Stomach smooth muscle (tissue), 2 donors: ENCODE measurements at regions not wholly inside any gene's neighbourhood (a gene's known extent, or its start where the extent isn't known, plus 50 kb on each side); places are given as distances from the start of the nearest gene placed in this dataset.

ENCODE experiments used
- H3K27ac ChIP-seq: one replicate; pipeline ENCODE4 v1.7.0; 2013; ENCODE audit warnings: mild to moderate bottlenecking, low read length, inconsistent platforms
- H3K27me3 ChIP-seq, 2 donors: one replicate each; pipeline ENCODE4 v1.7.0; 2013; ENCODE audit warnings: low read length in 2 of 2; ENCODE audit not compliant: insufficient read depth in 2 of 2, control insufficient read depth in 1 of 2
- H3K36me3 ChIP-seq, 2 donors: one replicate each; pipeline ENCODE4 v1.7.0; 2013; ENCODE audit warnings: low read length in 2 of 2; ENCODE audit not compliant: control insufficient read depth in 2 of 2, insufficient read depth in 2 of 2
- H3K4me1 ChIP-seq: one replicate; pipeline ENCODE4 v1.7.0; 2013; ENCODE audit warnings: low read length; ENCODE audit not compliant: control insufficient read depth, insufficient read depth
- H3K4me3 ChIP-seq, 2 donors: one replicate each; pipeline ENCODE4 v1.7.0; 2013; ENCODE audit warnings: low read length in 2 of 2
- H3K9ac ChIP-seq, 2 donors: one replicate each; pipeline ENCODE4 v1.7.0; 2013; ENCODE audit warnings: low read length in 2 of 2, mild to moderate bottlenecking in 1 of 2
- H3K9me3 ChIP-seq, 2 donors: one replicate each; pipeline ENCODE4 v1.7.0; 2013; ENCODE audit warnings: low read length in 2 of 2; ENCODE audit not compliant: control insufficient read depth in 2 of 2
- donor health status: healthy.
- donor health status: Pancreatic carcinoma.

GRCh38 chr3:95120921-95121320 is 1058.1 kb downstream of the NSUN3 start:
- H3K4me3 ChIP-seq, result no peak overlapping the region

DNA sequence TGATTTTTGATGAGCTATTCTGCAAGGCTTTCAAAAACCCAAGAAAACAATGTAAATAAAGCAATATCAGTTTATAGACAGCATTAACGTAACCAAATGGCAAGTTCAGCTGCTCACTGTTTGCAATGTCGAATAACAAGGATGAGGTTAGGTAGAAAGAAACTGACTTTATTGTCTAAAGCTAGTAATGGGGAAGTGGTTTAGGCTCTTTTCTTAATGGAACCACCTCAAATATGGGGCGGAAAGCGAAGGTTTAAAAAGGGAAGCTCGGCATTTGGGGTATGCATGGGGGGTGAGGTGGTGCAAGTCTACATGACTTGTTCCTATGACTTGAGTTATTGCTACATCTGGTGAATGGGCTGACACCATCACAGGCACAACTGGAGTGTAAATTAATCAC is 1060.2 kb downstream of the NSUN3 start:
- H3K27me3 ChIP-seq, result no peaks in the 10 kb centered on the region
- no peaks in the 10 kb centered on the region for H3K36me3 ChIP-seq
- no peak overlapping the region for H3K4me3 ChIP-seq
- H3K9me3 ChIP-seq, result no peaks in the 10 kb centered on the region
- H3K9ac ChIP-seq, result no peak overlapping the region
- no peak overlapping the region for H3K27ac ChIP-seq
- H3K4me1 ChIP-seq, result no peaks in the 10 kb centered on the region

More at GRCh38 chr3:95120921-95121320, 1058.1 kb downstream of the NSUN3 start:
- H3K9ac ChIP-seq, result no peak overlapping the region
- H3K36me3 ChIP-seq, result no peaks in the 10 kb centered on the region
- no peaks in the 10 kb centered on the region for H3K4me1 ChIP-seq
- H3K27me3 ChIP-seq, result no peaks in the 10 kb centered on the region
- no peaks in the 10 kb centered on the region for H3K9me3 ChIP-seq
- no peak overlapping the region for H3K27ac ChIP-seq

GRCh38 chr3:95134693-95135413 is 1072.0 kb downstream of the NSUN3 start:
- H3K9ac ChIP-seq, result no peak overlapping the region
- H3K27ac ChIP-seq, result no peak overlapping the region
- H3K4me3 ChIP-seq, result no peak overlapping the region
- H3K4me1 ChIP-seq, result no peaks in the 10 kb centered on the region
- H3K9me3 ChIP-seq, result no peaks in the 10 kb centered on the region
- H3K36me3 ChIP-seq, result no peaks in the 10 kb centered on the region
- no peaks in the 10 kb centered on the region for H3K27me3 ChIP-seq

- H3K36me3 ChIP-seq, result no peaks in the 10 kb centered on the region
- no peak overlapping the region for H3K9ac ChIP-seq
- no peaks in the 10 kb centered on the region for H3K27me3 ChIP-seq
- H3K9me3 ChIP-seq, result no peaks in the 10 kb centered on the region
- no peaks in the 10 kb centered on the region for H3K4me1 ChIP-seq
- no peak overlapping the region for H3K4me3 ChIP-seq
- no peak overlapping the region for H3K27ac ChIP-seq
Measured at GRCh38 chr3:95148107-95148506, 1085.2 kb downstream of the NSUN3 start.

DNA sequence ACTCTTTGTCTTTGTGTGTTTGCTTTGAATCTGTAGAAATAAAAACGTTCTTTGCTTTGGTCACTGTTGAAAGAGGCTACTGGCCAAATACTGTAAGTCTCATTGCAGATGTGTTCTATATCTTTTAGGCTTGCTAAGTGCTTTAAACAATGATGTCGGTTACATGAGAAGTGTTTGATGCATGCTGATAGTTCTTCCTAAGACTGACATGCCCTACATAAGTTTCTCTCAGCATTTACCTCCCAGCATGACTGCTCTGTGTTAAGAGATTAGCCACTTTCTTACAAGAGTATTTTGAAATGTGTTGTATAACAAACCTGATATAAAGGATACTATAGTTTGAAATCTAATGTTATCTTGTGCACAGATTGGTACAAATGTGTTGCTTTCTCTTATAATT is 1088.7 kb downstream of the NSUN3 start:
- Histone ChIP-seq H3K27me3 (no peaks in the 10 kb centered on the region), H3K27ac (no peak overlapping the region), H3K4me3 (no peak overlapping the region), H3K4me1 (no peaks in the 10 kb centered on the region), H3K9ac (no peak overlapping the region), H3K36me3 (no peaks in the 10 kb centered on the region), H3K9me3 (no peaks in the 10 kb centered on the region)

- peaks cover 0 to 3% of the 10 kb centered on the region in 2 donors for H3K9me3 ChIP-seq
- no peaks in the 10 kb centered on the region for H3K36me3 ChIP-seq
- no peaks in the 10 kb centered on the region for H3K4me1 ChIP-seq
- no peak overlapping the region for H3K27ac ChIP-seq
- H3K27me3 ChIP-seq, result no peaks in the 10 kb centered on the region
- no peak overlapping the region for H3K9ac ChIP-seq
- H3K4me3 ChIP-seq, result no peak overlapping the region
Measured at GRCh38 chr3:95154766-95155165, 1091.9 kb downstream of the NSUN3 start.

- Histone ChIP-seq H3K4me3 (no peak overlapping the region), H3K9ac (no peak overlapping the region), H3K27me3 (no peaks in the 10 kb centered on the region), H3K4me1 (no peaks in the 10 kb centered on the region), H3K9me3 (peaks cover 0 to 3% of the 10 kb centered on the region in 2 donors), H3K27ac (no peak overlapping the region), H3K36me3 (no peaks in the 10 kb centered on the region)
Measured at GRCh38 chr3:95162794-95163193, 1099.9 kb downstream of the NSUN3 start.

- H3K9me3 ChIP-seq, result no peaks in the 10 kb centered on the region
- H3K27me3 ChIP-seq, result no peaks in the 10 kb centered on the region
- no peak overlapping the region for H3K9ac ChIP-seq
- no peaks in the 10 kb centered on the region for H3K36me3 ChIP-seq
- no peak overlapping the region for H3K4me3 ChIP-seq
- no peaks in the 10 kb centered on the region for H3K4me1 ChIP-seq
- H3K27ac ChIP-seq, result no peak overlapping the region
Measured at GRCh38 chr3:95167748-95168147, 1104.9 kb downstream of the NSUN3 start.

GRCh38 chr3:95168526-95168925 is 1105.7 kb downstream of the NSUN3 start:
- Histone ChIP-seq H3K27ac (no peak overlapping the region), H3K9me3 (no peaks in the 10 kb centered on the region), H3K9ac (no peak overlapping the region), H3K4me3 (no peak overlapping the region), H3K4me1 (no peaks in the 10 kb centered on the region), H3K36me3 (no peaks in the 10 kb centered on the region), H3K27me3 (no peaks in the 10 kb centered on the region)

GRCh38 chr3:95172164-95172943 is 1109.5 kb downstream of the NSUN3 start:
- no peak overlapping the region for H3K27ac ChIP-seq
- H3K27me3 ChIP-seq, result no peaks in the 10 kb centered on the region
- no peaks in the 10 kb centered on the region for H3K36me3 ChIP-seq
- no peaks in the 10 kb centered on the region for H3K9me3 ChIP-seq
- H3K9ac ChIP-seq, result no peak overlapping the region
- H3K4me3 ChIP-seq, result no peak overlapping the region
- H3K4me1 ChIP-seq, result no peaks in the 10 kb centered on the region

DNA sequence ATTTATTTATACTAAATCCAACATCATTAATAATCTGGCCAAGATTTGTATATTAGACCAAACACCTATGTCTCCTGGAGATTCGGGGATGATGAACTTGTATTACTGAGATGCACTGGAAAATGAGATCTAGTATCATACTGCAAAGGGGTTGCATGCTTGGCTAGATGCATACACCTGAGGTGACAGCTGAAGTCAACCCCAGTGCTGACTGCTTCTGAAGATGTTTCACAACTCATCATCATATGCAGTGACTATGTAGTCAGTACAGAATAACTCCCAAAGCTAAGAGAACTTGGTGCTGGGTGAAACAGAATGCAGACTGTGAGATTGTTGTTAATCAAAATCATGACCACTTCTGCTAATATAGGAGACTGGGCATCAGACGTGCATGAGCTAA is 1114.2 kb downstream of the NSUN3 start:
- Histone ChIP-seq H3K36me3 (no peaks in the 10 kb centered on the region), H3K9me3 (no peaks in the 10 kb centered on the region), H3K4me1 (no peaks in the 10 kb centered on the region), H3K4me3 (no peak overlapping the region), H3K27me3 (no peaks in the 10 kb centered on the region), H3K9ac (no peak overlapping the region), H3K27ac (no peak overlapping the region)
